HEK293 (cell line): ENCODE measurements at regions not wholly inside any gene's neighbourhood (a gene's known extent, or its start where the extent isn't known, plus 50 kb on each side); places are given as distances from the start of the nearest gene placed in this dataset.

Source experiments
- CTCF ChIA-PET: fragments of 350-600 bp; formaldehyde crosslinking; extraction: SDS; loops from one replicate; lab custom pipeline; 2021; ENCODE audit warnings: antibody characterized with exemption; lab: Yijun Ruan, JAX
- POLR2A ChIA-PET: fragments of 300-600 bp; formaldehyde crosslinking; extraction: SDS; loops from one replicate; lab custom pipeline; 2020; ENCODE audit warnings: antibody characterized with exemption, inconsistent platforms; lab: Yijun Ruan, JAX
- H3K27ac ChIP-seq: fragments of 200-500 bp; sonication (Bioruptor generic); 2 replicates; pipeline ENCODE4 v1.5.1; 2014; ENCODE audit warnings: low read depth, low read length, control low read depth, inconsistent platforms; ENCODE audit errors: extremely low read depth
- H3K36me3 ChIP-seq, 2 experiments: fragments of 200-500 bp in 1 of 2; sonication (Bioruptor generic) in 1 of 2; 1 replicate in 1 of 2; 2 replicates in 1 of 2; pipeline ENCODE4 v1.5.1; 2014 to 2017; ENCODE audit warnings: inconsistent platforms in 2 of 2, low read length in 2 of 2; ENCODE audit not compliant: control insufficient read depth in 2 of 2, insufficient read depth in 1 of 2
- H3K4me1 ChIP-seq: fragments of 200-500 bp; sonication (Bioruptor generic); 2 replicates; pipeline ENCODE4 v1.5.1; 2014; ENCODE audit warnings: mild to moderate bottlenecking, low read length, inconsistent platforms; ENCODE audit not compliant: control insufficient read depth, insufficient read depth
- H3K4me3 ChIP-seq: 2 replicates; pipeline ENCODE4 v1.5.1; 2011; ENCODE audit warnings: low read depth, mild to moderate bottlenecking, control low read depth, low read length, moderate library complexity
- H3K9me3 ChIP-seq: fragments of 200-500 bp; sonication (Bioruptor generic); 2 replicates; pipeline ENCODE4 v1.5.1; 2014; ENCODE audit warnings: low read depth, low read length, inconsistent platforms; ENCODE audit not compliant: control insufficient read depth, insufficient read depth
- AEBP2 ChIP-seq: fragments of 450-650 bp; formaldehyde crosslinking; IDR thresholded peaks from 2 replicates; pipeline ENCODE4 v1.5.1; 2016; ENCODE audit warnings: missing biosample characterization, missing genetic modification characterization, borderline replicate concordance
- HOXC10 ChIP-seq: sonication (generic); formaldehyde crosslinking; IDR thresholded peaks from 2 replicates; pipeline ENCODE4 v1.8.1; 2023; ENCODE audit warnings: mild to moderate bottlenecking, missing genetic modification reagents
- IKZF3 ChIP-seq: fragments of 450-650 bp; IDR thresholded peaks from 2 replicates; pipeline ENCODE4 v1.5.0; 2018; ENCODE audit warnings: missing biosample characterization, mild to moderate bottlenecking, missing genetic modification characterization, moderate library complexity
- KLF1 ChIP-seq: fragments of 450-650 bp; formaldehyde crosslinking; IDR thresholded peaks from 2 replicates; pipeline ENCODE4 v1.5.1; 2016; ENCODE audit warnings: missing biosample characterization, missing genetic modification characterization
- MYNN ChIP-seq: fragments of 450-650 bp; formaldehyde crosslinking; IDR thresholded peaks from 2 replicates; pipeline ENCODE4 v1.5.1; 2016; ENCODE audit warnings: missing biosample characterization, missing genetic modification characterization, borderline replicate concordance
- MZF1 ChIP-seq: fragments of 450-650 bp; formaldehyde crosslinking; IDR thresholded peaks from 2 replicates; pipeline ENCODE4 v1.5.1; 2017; ENCODE audit warnings: missing biosample characterization, missing genetic modification characterization, borderline replicate concordance
- PRDM2 ChIP-seq: fragments of 450-650 bp; formaldehyde crosslinking; IDR thresholded peaks from 2 replicates; pipeline ENCODE4 v1.5.1; 2016; ENCODE audit warnings: missing biosample characterization, missing genetic modification characterization, borderline replicate concordance
- ZFHX2 ChIP-seq: fragments of 450-650 bp; formaldehyde crosslinking; conservative IDR thresholded peaks from 2 replicates; pipeline ENCODE4 v1.5.1; 2016; ENCODE audit warnings: missing biosample characterization, missing genetic modification characterization
- ZNF157 ChIP-seq: fragments of 450-650 bp; formaldehyde crosslinking; IDR thresholded peaks from 2 replicates; pipeline ENCODE4 v1.5.1; 2016; ENCODE audit warnings: missing biosample characterization, missing genetic modification characterization
- ZNF175 ChIP-seq: fragments of 450-650 bp; formaldehyde crosslinking; IDR thresholded peaks from 2 replicates; pipeline ENCODE4 v1.5.1; 2016; ENCODE audit warnings: missing biosample characterization, missing genetic modification characterization
- ZNF184 ChIP-seq: fragments of 450-650 bp; IDR thresholded peaks from 2 replicates; pipeline ENCODE4 v1.5.1; 2018; ENCODE audit warnings: missing biosample characterization, mild to moderate bottlenecking, missing genetic modification characterization
- ZNF214 ChIP-seq: fragments of 450-650 bp; formaldehyde crosslinking; IDR thresholded peaks from 2 replicates; pipeline ENCODE4 v1.5.1; 2017; ENCODE audit warnings: missing biosample characterization, mild to moderate bottlenecking, missing genetic modification characterization, borderline replicate concordance
- ZNF223 ChIP-seq: fragments of 450-650 bp; formaldehyde crosslinking; IDR thresholded peaks from 2 replicates; pipeline ENCODE4 v1.5.1; 2016; ENCODE audit warnings: missing biosample characterization, missing genetic modification characterization
- ZNF274 ChIP-seq, 2 experiments: fragments of 200-500 bp in 1 of 2; fragments of 450-650 bp in 1 of 2; sonication (Bioruptor generic) in 1 of 2; formaldehyde crosslinking in 1 of 2; IDR thresholded peaks; 2 replicates each; pipeline versions ENCODE4 v1.5.1 to v1.6.1; 2014 to 2016; ENCODE audit warnings: borderline replicate concordance in 1 of 2, inconsistent platforms in 1 of 2, low read length in 1 of 2, missing biosample characterization in 1 of 2, missing genetic modification characterization in 1 of 2
- ZNF391 ChIP-seq: fragments of 450-650 bp; formaldehyde crosslinking; IDR thresholded peaks from 2 replicates; pipeline ENCODE4 v1.5.1; 2016; ENCODE audit warnings: low read depth, missing biosample characterization, missing genetic modification characterization, borderline replicate concordance
- ZNF398 ChIP-seq: fragments of 450-650 bp; formaldehyde crosslinking; IDR thresholded peaks from 2 replicates; pipeline ENCODE4 v1.5.1; 2017; ENCODE audit warnings: missing biosample characterization, missing genetic modification characterization
- ZNF548 ChIP-seq: fragments of 450-650 bp; formaldehyde crosslinking; IDR thresholded peaks from 2 replicates; pipeline ENCODE4 v1.5.1; 2016; ENCODE audit warnings: missing biosample characterization, missing genetic modification characterization
- ZNF670 ChIP-seq: fragments of 450-650 bp; formaldehyde crosslinking; IDR thresholded peaks from 2 replicates; pipeline ENCODE4 v1.5.1; 2016; ENCODE audit warnings: missing biosample characterization, missing genetic modification characterization, low read depth
- ZNF692 ChIP-seq: fragments of 450-650 bp; formaldehyde crosslinking; IDR thresholded peaks from 2 replicates; pipeline ENCODE4 v1.5.1; 2016; ENCODE audit warnings: missing biosample characterization, missing genetic modification characterization
- ZNF843 ChIP-seq: fragments of 450-650 bp; formaldehyde crosslinking; IDR thresholded peaks from 2 replicates; pipeline ENCODE4 v1.5.1; 2016; ENCODE audit warnings: missing biosample characterization, missing genetic modification characterization
- ZSCAN18 ChIP-seq: fragments of 450-650 bp; formaldehyde crosslinking; IDR thresholded peaks from 2 replicates; pipeline ENCODE4 v1.5.1; 2016; ENCODE audit warnings: missing biosample characterization, missing genetic modification characterization
- ZSCAN4 ChIP-seq: fragments of 450-650 bp; formaldehyde crosslinking; IDR thresholded peaks from 2 replicates; pipeline ENCODE4 v1.5.1; 2017; ENCODE audit warnings: missing biosample characterization, missing genetic modification characterization

GRCh38 chr11:41609511-41609910, 150.1 kb upstream of the LRRC4C start:
- CTCF ChIA-PET: interaction anchor here (0.6 kb wide), 1 partner anchor 106 kb away, joined by 3 read pairs; no protein-coding TSS in a partner anchor
- TF ChIP-seq ZNF670: no peak
- no peak for TF ChIP-seq HOXC10
- no peak for TF ChIP-seq ZSCAN18 (tag by site-specific recombination)
- TF ChIP-seq ZNF398: no peak
- TF ChIP-seq ZNF391: no peak
- no peak for TF ChIP-seq ZNF157
- TF ChIP-seq ZNF175 (tag by site-specific recombination): no peak
- no peak for TF ChIP-seq ZNF214 (tag by site-specific recombination)
- no peak for TF ChIP-seq IKZF3
- TF ChIP-seq, all 188 proteins: peak for 0
- no peaks in the 10 kb centered on the region for H3K4me1 ChIP-seq

GRCh38 chr11:41612415-41612814, 153.0 kb upstream of the LRRC4C start:
- ChIA-PET POLR2A (no interaction called here), CTCF (interaction anchor here (0.5 kb wide), 1 partner anchor 587 kb away, joined by 3 read pairs; no protein-coding TSS in a partner anchor)
- H3K4me3 ChIP-seq: no peak overlapping the region
- no peaks in the 10 kb centered on the region for H3K9me3 ChIP-seq
- H3K4me1 ChIP-seq: no peaks in the 10 kb centered on the region
- H3K27ac ChIP-seq: no peak overlapping the region
- no peaks in the 10 kb centered on the region for H3K36me3 ChIP-seq
- TF ChIP-seq ZNF274 (IDR thresholded peaks at IDR 0.05; ENCODE audit: low read length) (no peak), ZNF274 (tag by site-specific recombination; IDR thresholded peaks at IDR 0.05; ENCODE audit: borderline replicate concordance) (no peak), ZNF223 (tag by site-specific recombination) (no peak), ZFHX2 (tag by site-specific recombination) (no peak), ZNF692 (tag by site-specific recombination) (no peak), ZNF184 (tag by site-specific recombination) (no peak), PRDM2 (tag by site-specific recombination) (no peak), MYNN (tag by site-specific recombination) (no peak), ZNF843 (tag by site-specific recombination) (no peak), KLF1 (tag by site-specific recombination) (no peak), AEBP2 (tag by site-specific recombination) (no peak), ZNF670 (no peak), ZSCAN4 (tag by site-specific recombination) (no peak), ZNF548 (tag by site-specific recombination) (no peak), MZF1 (tag by site-specific recombination) (no peak)

More at GRCh38 chr11:41609511-41609910, 150.1 kb upstream of the LRRC4C start:
- POLR2A ChIA-PET: no interaction called here
- Histone ChIP-seq H3K4me3 (no peak overlapping the region), H3K9me3 (no peaks in the 10 kb centered on the region), H3K36me3 (no peaks in the 10 kb centered on the region), H3K27ac (no peak overlapping the region)
